ENCODE measurements at regions not wholly inside any gene's neighbourhood (a gene's known extent, or its start where the extent isn't known, plus 50 kb on each side); places are given as distances from the start of the nearest gene placed in this dataset.

GRCh38 chr21:23398726-23399125 is 2208.6 kb downstream of the MRPL39 start:
- no peaks in the 10 kb centered on the region for H3K4me1 ChIP-seq
- no peak overlapping the region for H3K4me3 ChIP-seq
- H3K9me3 ChIP-seq, result no peaks in the 10 kb centered on the region
- ATAC-seq, result no peak
- no peaks in the 10 kb centered on the region for H3K27me3 ChIP-seq
- no peak overlapping the region for H3K27ac ChIP-seq
- no peaks in the 10 kb centered on the region for H3K36me3 ChIP-seq
- no peak for TF ChIP-seq CTCF (IDR thresholded peaks at IDR 0.05)
- TF ChIP-seq POLR2A (IDR thresholded peaks at IDR 0.05), result no peak
- TF ChIP-seq EP300 (IDR thresholded peaks at IDR 0.05), result no peak
- TF ChIP-seq POLR2AphosphoS5 (IDR thresholded peaks at IDR 0.05), result no peak
- 100% methylated on average over 1 of the region's 1 CpG for WGBS, 2 donors (ENCODE audit: low coverage in 1 of 2)

GRCh38 chr21:23394458-23394857 is 2212.8 kb downstream of the MRPL39 start:
- no peaks in the 10 kb centered on the region for H3K36me3 ChIP-seq
- H3K27ac ChIP-seq, result no peak overlapping the region
- ATAC-seq, result no peak
- no peaks in the 10 kb centered on the region for H3K9me3 ChIP-seq
- no peaks in the 10 kb centered on the region for H3K27me3 ChIP-seq
- H3K4me3 ChIP-seq, result no peak overlapping the region
- 77 to 92% methylated on average over 2 of the region's 2 CpGs for WGBS, 2 donors (ENCODE audit: low coverage in 1 of 2)
- H3K4me1 ChIP-seq, result no peaks in the 10 kb centered on the region
- TF ChIP-seq CTCF (IDR thresholded peaks at IDR 0.05) (no peak), POLR2A (IDR thresholded peaks at IDR 0.05) (no peak), POLR2AphosphoS5 (IDR thresholded peaks at IDR 0.05) (no peak), EP300 (IDR thresholded peaks at IDR 0.05) (no peak)

GRCh38 chr21:23384679-23385078 is 2222.6 kb downstream of the MRPL39 start:
- TF ChIP-seq POLR2A (IDR thresholded peaks at IDR 0.05) (no peak), CTCF (IDR thresholded peaks at IDR 0.05) (no peak), POLR2AphosphoS5 (IDR thresholded peaks at IDR 0.05) (no peak), EP300 (IDR thresholded peaks at IDR 0.05) (no peak)
- H3K36me3 ChIP-seq, result no peaks in the 10 kb centered on the region
- no peak overlapping the region for H3K27ac ChIP-seq
- H3K27me3 ChIP-seq, result no peaks in the 10 kb centered on the region
- no peaks in the 10 kb centered on the region for H3K9me3 ChIP-seq
- no peak for ATAC-seq
- H3K4me1 ChIP-seq, result no peaks in the 10 kb centered on the region
- 37 to 40% methylated on average over 4 of the region's 4 CpGs for WGBS, 2 donors (ENCODE audit: low coverage in 1 of 2)
- no peak overlapping the region for H3K4me3 ChIP-seq

- H3K9me3 ChIP-seq, result no peaks in the 10 kb centered on the region
- H3K36me3 ChIP-seq, result no peaks in the 10 kb centered on the region
- ATAC-seq, result no peak
- no peak overlapping the region for H3K4me3 ChIP-seq
- TF ChIP-seq EP300 (IDR thresholded peaks at IDR 0.05), result no peak
- TF ChIP-seq POLR2A (IDR thresholded peaks at IDR 0.05), result no peak
- TF ChIP-seq CTCF (IDR thresholded peaks at IDR 0.05), result no peak
- TF ChIP-seq POLR2AphosphoS5 (IDR thresholded peaks at IDR 0.05), result no peak
- no peak overlapping the region for H3K27ac ChIP-seq
- 84 to 85% methylated on average over 4 of the region's 4 CpGs for WGBS, 2 donors (ENCODE audit: low coverage in 1 of 2)
- no peaks in the 10 kb centered on the region for H3K27me3 ChIP-seq
- no peaks in the 10 kb centered on the region for H3K4me1 ChIP-seq
Measured at GRCh38 chr21:23374155-23374554, 2233.1 kb downstream of the MRPL39 start.

- Histone ChIP-seq H3K4me1 (no peaks in the 10 kb centered on the region), H3K27ac (no peak overlapping the region), H3K36me3 (no peaks in the 10 kb centered on the region), H3K9me3 (no peaks in the 10 kb centered on the region), H3K27me3 (no peaks in the 10 kb centered on the region), H3K4me3 (no peak overlapping the region)
- no peak for TF ChIP-seq POLR2A (IDR thresholded peaks at IDR 0.05)
- TF ChIP-seq POLR2AphosphoS5 (IDR thresholded peaks at IDR 0.05), result no peak
- no peak for TF ChIP-seq CTCF (IDR thresholded peaks at IDR 0.05)
- TF ChIP-seq EP300 (IDR thresholded peaks at IDR 0.05), result no peak
- 43 to 86% methylated on average over 1 of the region's 1 CpG for WGBS, 2 donors (ENCODE audit: low coverage in 1 of 2)
- no peak for ATAC-seq
Measured at GRCh38 chr21:23356905-23357304, 2250.4 kb downstream of the MRPL39 start.
